Thymus (tissue), 11 donors: ENCODE measurements at regions not wholly inside any gene's neighbourhood (a gene's known extent, or its start where the extent isn't known, plus 50 kb on each side); places are given as distances from the start of the nearest gene placed in this dataset.

Experiments used
- DNase-seq, 9 donors: peaks; one replicate each; pipeline ENCODE4 v3.0.0-alpha.2; 2013; ENCODE audit warnings: low spot score in 9 of 9, low read depth in 6 of 9, missing footprints in 1 of 9
- H3K27ac ChIP-seq, 2 donors: one replicate each; pipeline ENCODE4 v1.5.1; 2013; ENCODE audit warnings: control low read depth in 1 of 2, low read depth in 1 of 2, low read length in 1 of 2, mild to moderate bottlenecking in 1 of 2, moderate library complexity in 1 of 2
- H3K27me3 ChIP-seq, 2 donors: one replicate each; pipeline ENCODE4 v1.5.1; 2013; ENCODE audit warnings: low read length in 1 of 2; ENCODE audit not compliant: control insufficient read depth in 2 of 2, insufficient read depth in 1 of 2
- H3K36me3 ChIP-seq, 2 donors: one replicate each; pipeline ENCODE4 v1.5.1; 2013; ENCODE audit warnings: low read length in 1 of 2, mild to moderate bottlenecking in 1 of 2, moderate library complexity in 1 of 2; ENCODE audit not compliant: control insufficient read depth in 2 of 2, insufficient read depth in 2 of 2
- H3K4me1 ChIP-seq, 2 donors: one replicate each; pipeline ENCODE4 v1.5.1; 2013; ENCODE audit warnings: low read length in 2 of 2; ENCODE audit not compliant: control insufficient read depth in 2 of 2, insufficient read depth in 2 of 2
- H3K4me3 ChIP-seq, 2 donors: one replicate each; pipeline ENCODE4 v1.5.1; 2013; ENCODE audit warnings: low read length in 2 of 2, control low read depth in 1 of 2, mild to moderate bottlenecking in 1 of 2
- H3K9me3 ChIP-seq, 2 donors: one replicate each; pipeline ENCODE4 v1.5.1; 2013; ENCODE audit warnings: low read length in 1 of 2, mild to moderate bottlenecking in 1 of 2; ENCODE audit not compliant: control insufficient read depth in 2 of 2, insufficient read depth in 1 of 2
- WGBS: extraction: QIAGEN DNeasy Blood & Tissue Kit; methylation state at CpG from one replicate; pipeline ENCODE4 v1.1.7; 2013; 5-methylcytosine and 5-hydroxymethylcytosine counted together
- donor health status: healthy.

DNA sequence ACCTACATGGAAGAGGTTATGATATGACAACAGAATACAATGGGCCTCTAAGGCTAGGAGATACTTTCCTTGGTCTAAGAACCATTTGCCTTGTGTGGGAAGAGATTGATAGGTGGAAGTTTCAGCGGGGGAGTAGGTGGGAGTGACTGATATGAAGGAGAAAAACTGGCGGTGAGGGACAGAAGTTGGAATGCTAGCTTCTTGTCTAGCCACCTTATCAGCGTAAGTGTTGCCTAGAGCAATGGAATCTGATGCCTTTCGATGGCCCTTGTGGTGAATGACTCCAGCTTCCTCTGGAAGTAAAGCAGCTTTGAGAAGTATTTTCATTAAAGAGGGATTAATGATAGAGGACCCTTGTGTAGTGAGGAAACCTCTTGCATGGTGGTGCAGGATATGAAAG, 121.3 kb upstream of the GULP1 start:
- no peak for DNase-seq
- no peaks in the 10 kb centered on the region for H3K36me3 ChIP-seq
- no peaks in the 10 kb centered on the region for H3K4me1 ChIP-seq
- no peak overlapping the region for H3K4me3 ChIP-seq
- H3K27me3 ChIP-seq, result no peaks in the 10 kb centered on the region
- no peaks in the 10 kb centered on the region for H3K9me3 ChIP-seq
- WGBS, result 96% methylated on average over 4 of the region's 4 CpGs
- H3K27ac ChIP-seq, result no peak overlapping the region

- no peak overlapping the region for H3K4me3 ChIP-seq
- DNase-seq, result no peak
- H3K4me1 ChIP-seq, result no peaks in the 10 kb centered on the region
- H3K36me3 ChIP-seq, result no peaks in the 10 kb centered on the region
- no peak overlapping the region for H3K27ac ChIP-seq
- H3K9me3 ChIP-seq, result no peaks in the 10 kb centered on the region
- H3K27me3 ChIP-seq, result no peaks in the 10 kb centered on the region
Observed at GRCh38 chr2:188176620-188177019, 115.1 kb upstream of the GULP1 start.

- Histone ChIP-seq H3K36me3 (no peaks in the 10 kb centered on the region), H3K4me1 (no peaks in the 10 kb centered on the region), H3K27me3 (no peaks in the 10 kb centered on the region), H3K27ac (no peak overlapping the region), H3K4me3 (no peak overlapping the region), H3K9me3 (no peaks in the 10 kb centered on the region)
- WGBS, result 7% methylated on average over 5 of the region's 5 CpGs
- DNase-seq, result peak in 1 of 9 donors; percentile 3
Observed at GRCh38 chr2:188181067-188181838, 110.4 kb upstream of the GULP1 start.

- no peaks in the 10 kb centered on the region for H3K9me3 ChIP-seq
- H3K27me3 ChIP-seq, result no peaks in the 10 kb centered on the region
- H3K27ac ChIP-seq, result no peak overlapping the region
- 96% methylated on average over 1 of the region's 1 CpG for WGBS
- H3K36me3 ChIP-seq, result no peaks in the 10 kb centered on the region
- no peaks in the 10 kb centered on the region for H3K4me1 ChIP-seq
- H3K4me3 ChIP-seq, result no peak overlapping the region
- DNase-seq, result no peak
Observed at GRCh38 chr2:188181884-188182283, 109.8 kb upstream of the GULP1 start.

DNA sequence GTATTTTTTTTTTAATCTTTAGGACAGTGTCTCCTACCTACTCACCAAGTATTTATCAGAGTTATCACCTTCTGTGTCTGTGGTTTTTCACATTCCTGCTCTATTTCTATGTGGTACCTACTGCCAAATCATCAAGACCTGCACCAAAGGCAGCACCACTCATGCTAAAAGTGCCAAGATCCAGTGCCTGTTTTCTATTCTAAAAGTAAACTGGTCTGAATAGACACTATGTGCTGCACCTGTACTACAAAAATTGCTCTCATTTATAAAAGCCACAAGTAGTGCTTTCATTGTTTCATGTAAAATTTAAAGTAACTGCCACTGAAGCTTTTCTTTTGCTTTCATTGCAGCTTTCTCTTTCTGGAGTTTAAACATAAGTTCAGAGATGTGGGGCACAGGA, 103.9 kb upstream of the GULP1 start:
- H3K36me3 ChIP-seq, result no peaks in the 10 kb centered on the region
- H3K4me3 ChIP-seq, result no peak overlapping the region
- no peak for DNase-seq
- no peak overlapping the region for H3K27ac ChIP-seq
- H3K27me3 ChIP-seq, result no peaks in the 10 kb centered on the region
- no peaks in the 10 kb centered on the region for H3K9me3 ChIP-seq
- no peaks in the 10 kb centered on the region for H3K4me1 ChIP-seq

GRCh38 chr2:188189356-188189755, 102.3 kb upstream of the GULP1 start:
- DNase-seq, result no peak
- no peaks in the 10 kb centered on the region for H3K4me1 ChIP-seq
- no peak overlapping the region for H3K4me3 ChIP-seq
- H3K27me3 ChIP-seq, result no peaks in the 10 kb centered on the region
- H3K27ac ChIP-seq, result no peak overlapping the region
- no peaks in the 10 kb centered on the region for H3K9me3 ChIP-seq
- 92% methylated on average over 3 of the region's 3 CpGs for WGBS
- no peaks in the 10 kb centered on the region for H3K36me3 ChIP-seq

GRCh38 chr2:188193230-188193629, 98.4 kb upstream of the GULP1 start:
- 95% methylated on average over 1 of the region's 1 CpG for WGBS

GRCh38 chr2:188196343-188197008, 95.2 kb upstream of the GULP1 start:
- H3K27me3 ChIP-seq, result no peaks in the 10 kb centered on the region
- no peak for DNase-seq
- H3K4me1 ChIP-seq, result no peaks in the 10 kb centered on the region
- no peaks in the 10 kb centered on the region for H3K9me3 ChIP-seq
- no peak overlapping the region for H3K4me3 ChIP-seq
- H3K36me3 ChIP-seq, result no peaks in the 10 kb centered on the region
- WGBS, result 90% methylated on average over 2 of the region's 2 CpGs
- no peak overlapping the region for H3K27ac ChIP-seq

More at GRCh38 chr2:188193230-188193629, 98.4 kb upstream of the GULP1 start:
- H3K4me3 ChIP-seq, result no peak overlapping the region
- H3K36me3 ChIP-seq, result no peaks in the 10 kb centered on the region
- H3K4me1 ChIP-seq, result no peaks in the 10 kb centered on the region
- H3K27ac ChIP-seq, result no peak overlapping the region
- H3K27me3 ChIP-seq, result no peaks in the 10 kb centered on the region
- DNase-seq, result no peak
- H3K9me3 ChIP-seq, result no peaks in the 10 kb centered on the region

- 92% methylated on average over 3 of the region's 3 CpGs for WGBS
- no peak for DNase-seq
- H3K27me3 ChIP-seq, result no peaks in the 10 kb centered on the region
- no peak overlapping the region for H3K27ac ChIP-seq
- no peak overlapping the region for H3K4me3 ChIP-seq
- no peaks in the 10 kb centered on the region for H3K4me1 ChIP-seq
- H3K36me3 ChIP-seq, result no peaks in the 10 kb centered on the region
- H3K9me3 ChIP-seq, result no peaks in the 10 kb centered on the region
Observed at GRCh38 chr2:188199716-188200128, 92.0 kb upstream of the GULP1 start.
